ENCODE measurements at regions not wholly inside any gene's neighbourhood (a gene's known extent, or its start where the extent isn't known, plus 50 kb on each side); places are given as distances from the start of the nearest gene placed in this dataset.

DNA sequence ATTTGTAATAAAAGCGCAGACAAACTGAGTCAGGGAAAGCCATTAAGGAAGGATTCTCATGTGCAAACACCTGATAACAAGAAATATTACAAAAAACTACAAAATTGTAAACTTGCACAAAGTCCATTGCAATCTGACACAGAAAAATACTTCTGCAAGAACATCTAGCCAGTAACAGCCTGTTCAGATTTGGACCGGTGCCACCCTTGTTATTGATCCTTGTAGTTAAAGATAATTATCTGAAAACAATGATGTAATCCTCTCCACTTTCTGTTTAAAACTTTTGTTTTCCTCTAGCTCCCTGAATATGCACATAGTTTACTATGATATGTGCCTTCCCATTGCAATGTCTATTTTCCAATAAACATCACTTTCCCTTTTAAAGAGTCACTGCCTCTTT lies 1090.2 kb downstream of the PLOD2 start:
- TF ChIP-seq POLR2AphosphoS5 (IDR thresholded peaks at IDR 0.05; ENCODE audit: low read depth, low read length) (no peak), POLR2A (IDR thresholded peaks at IDR 0.05; ENCODE audit: low read depth, low read length) (no peak), TAF1 (IDR thresholded peaks at IDR 0.05; ENCODE audit: borderline replicate concordance, low read depth, low read length) (no peak)
